VCaP (cell line): ENCODE measurements at regions not wholly inside any gene's neighbourhood (a gene's known extent, or its start where the extent isn't known, plus 50 kb on each side); places are given as distances from the start of the nearest gene placed in this dataset.
A peak's percentile ranks its signal among the peaks of the same experiment; 100 is the strongest.

Experiments
- H3K27ac ChIP-seq: fragments of 450-650 bp; 2 replicates; pipeline ENCODE4 v1.5.1; 2017
- TF ChIP-seq, protein P1 (sequence below): fragments of 450-650 bp; conservative IDR thresholded peaks from 2 replicates; pipeline ENCODE4 v1.5.1; 2017; ENCODE audit warnings: mild to moderate bottlenecking, moderate library complexity

DNA sequence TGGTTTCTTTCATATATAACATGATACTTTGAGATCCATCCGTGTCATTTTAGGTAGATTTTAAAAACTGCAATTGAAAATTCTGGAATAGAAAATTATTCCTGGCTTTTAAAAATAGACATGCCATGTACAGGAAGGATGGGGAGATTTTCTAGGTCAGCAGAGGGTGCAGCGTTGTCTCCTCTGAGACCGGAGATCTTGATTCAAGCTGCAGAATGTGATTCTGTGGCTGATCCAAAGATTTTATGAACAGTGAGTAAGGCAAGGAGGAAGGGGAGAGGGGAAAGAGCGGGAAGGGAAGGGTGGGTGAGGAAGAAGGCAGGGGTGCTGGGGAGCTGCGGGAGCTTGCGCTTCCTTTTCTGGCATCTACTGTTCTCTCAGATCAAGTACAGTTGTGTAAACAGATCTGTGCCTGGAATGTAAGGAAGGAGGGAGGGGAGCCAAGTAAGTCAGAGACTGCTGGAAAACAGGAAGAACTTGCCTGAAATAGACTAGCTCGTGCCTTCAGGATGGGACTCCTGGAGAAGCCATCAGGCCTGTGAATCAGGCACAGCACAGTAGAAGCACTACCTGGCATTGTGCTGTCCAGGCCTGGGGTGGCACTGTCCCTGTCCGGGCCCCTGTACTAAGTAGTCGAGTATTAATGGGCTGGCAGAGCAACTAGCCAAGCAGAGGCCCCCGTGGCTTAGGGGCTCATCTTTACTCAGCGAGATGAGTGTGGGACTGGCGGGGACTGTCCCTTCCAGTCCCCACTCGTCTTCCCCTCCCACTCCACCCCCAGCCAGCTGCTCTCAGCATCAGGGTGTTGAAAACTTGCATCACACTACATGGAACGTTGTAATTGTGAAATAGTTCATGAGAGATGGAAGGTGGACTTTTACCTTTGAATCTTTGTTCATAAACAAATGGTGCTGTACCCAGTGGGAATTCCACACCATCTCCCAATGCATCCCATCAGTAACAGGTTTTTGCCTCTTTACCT is 163.5 kb downstream of the UXS1 start:
- TF ChIP-seq, protein P1, sequence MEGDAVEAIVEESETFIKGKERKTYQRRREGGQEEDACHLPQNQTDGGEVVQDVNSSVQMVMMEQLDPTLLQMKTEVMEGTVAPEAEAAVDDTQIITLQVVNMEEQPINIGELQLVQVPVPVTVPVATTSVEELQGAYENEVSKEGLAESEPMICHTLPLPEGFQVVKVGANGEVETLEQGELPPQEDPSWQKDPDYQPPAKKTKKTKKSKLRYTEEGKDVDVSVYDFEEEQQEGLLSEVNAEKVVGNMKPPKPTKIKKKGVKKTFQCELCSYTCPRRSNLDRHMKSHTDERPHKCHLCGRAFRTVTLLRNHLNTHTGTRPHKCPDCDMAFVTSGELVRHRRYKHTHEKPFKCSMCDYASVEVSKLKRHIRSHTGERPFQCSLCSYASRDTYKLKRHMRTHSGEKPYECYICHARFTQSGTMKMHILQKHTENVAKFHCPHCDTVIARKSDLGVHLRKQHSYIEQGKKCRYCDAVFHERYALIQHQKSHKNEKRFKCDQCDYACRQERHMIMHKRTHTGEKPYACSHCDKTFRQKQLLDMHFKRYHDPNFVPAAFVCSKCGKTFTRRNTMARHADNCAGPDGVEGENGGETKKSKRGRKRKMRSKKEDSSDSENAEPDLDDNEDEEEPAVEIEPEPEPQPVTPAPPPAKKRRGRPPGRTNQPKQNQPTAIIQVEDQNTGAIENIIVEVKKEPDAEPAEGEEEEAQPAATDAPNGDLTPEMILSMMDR: no peak
- peak overlapping the region; percentile 77 for H3K27ac ChIP-seq

DNA sequence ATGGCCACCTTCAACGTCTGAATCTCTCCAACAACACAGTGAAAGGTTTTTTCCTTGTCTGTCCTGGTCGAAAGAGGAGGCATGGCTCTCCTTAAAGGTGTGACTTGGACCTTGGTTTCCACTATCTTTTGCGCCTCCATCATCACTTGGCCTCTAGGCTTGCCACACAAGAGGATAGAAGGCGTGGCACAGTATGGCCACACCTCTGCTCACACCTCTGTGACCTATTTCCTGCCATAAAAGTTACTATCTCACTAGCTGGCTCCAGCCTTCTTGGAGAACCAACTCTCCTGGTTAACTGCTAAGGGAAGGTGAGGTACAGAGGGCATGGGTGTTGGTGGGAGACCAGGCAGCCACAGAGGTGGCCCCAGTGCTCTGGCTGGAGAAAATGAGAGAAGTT is 165.9 kb downstream of the UXS1 start:
- no peak overlapping the region for H3K27ac ChIP-seq
- TF ChIP-seq, protein P1: no peak

DNA sequence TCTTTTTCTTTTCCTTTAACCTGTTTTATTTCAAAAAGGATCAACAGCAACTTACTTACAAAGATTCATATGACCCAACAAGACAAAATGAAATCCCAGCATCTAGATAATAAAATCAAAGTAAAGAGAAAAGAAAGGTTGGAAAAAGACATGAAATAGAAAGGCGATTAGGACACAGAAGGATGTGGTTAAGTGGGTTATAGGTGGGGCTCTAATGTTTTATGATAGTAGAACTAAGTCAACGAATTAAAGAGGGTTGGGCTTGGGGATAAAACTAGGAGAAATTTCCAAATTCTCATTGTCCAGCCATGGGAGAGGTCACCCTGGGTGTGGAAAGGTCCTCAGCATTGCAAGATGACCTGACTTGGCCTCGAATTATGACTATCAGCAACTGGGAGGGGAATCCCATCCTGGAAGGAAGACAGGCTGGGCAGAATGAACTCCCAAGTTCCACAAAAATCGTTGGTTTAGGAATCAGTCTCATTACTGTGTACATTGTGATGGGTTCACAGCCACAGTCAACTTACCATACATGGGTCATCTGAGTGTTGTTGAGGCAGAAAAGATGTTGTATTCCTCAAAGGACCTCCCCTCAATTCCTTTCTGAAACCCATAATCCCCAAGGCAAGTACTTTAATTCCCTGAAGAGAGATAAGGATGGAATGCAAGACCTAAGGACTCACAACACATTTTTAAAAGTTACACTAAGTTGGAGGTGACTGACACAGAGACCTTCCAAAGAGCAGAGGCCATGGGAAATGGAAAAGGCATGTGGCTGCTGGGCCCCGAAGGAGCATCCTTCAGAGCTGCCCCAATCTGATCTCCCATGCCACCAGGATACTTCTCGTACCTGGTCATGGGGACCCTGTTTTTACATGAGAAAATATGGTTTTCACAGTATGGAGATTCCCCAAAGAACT is 167.6 kb downstream of the UXS1 start:
- no peak overlapping the region for H3K27ac ChIP-seq
- TF ChIP-seq, protein P1: no peak

DNA sequence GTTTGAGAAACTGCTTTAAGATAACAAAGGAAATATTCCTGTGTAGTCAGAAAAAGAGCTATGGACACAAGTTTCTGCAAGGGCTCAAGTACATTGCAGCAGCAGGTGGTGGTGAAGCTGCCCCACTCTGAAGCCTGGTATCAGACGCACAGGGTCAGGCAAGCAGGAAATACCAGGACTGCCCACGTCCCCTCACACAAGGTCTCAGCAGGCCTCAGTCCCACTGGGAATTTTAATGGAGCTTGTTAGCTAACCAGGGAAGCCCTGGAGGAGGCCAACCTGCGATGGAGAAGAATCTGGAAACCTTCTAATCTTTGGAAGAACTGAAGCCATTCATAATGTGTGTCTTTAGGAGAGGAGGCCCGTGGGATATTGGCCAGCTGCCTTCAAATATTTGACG is 168.3 kb downstream of the UXS1 start:
- no peak overlapping the region for H3K27ac ChIP-seq
- TF ChIP-seq, protein P1: no peak

DNA sequence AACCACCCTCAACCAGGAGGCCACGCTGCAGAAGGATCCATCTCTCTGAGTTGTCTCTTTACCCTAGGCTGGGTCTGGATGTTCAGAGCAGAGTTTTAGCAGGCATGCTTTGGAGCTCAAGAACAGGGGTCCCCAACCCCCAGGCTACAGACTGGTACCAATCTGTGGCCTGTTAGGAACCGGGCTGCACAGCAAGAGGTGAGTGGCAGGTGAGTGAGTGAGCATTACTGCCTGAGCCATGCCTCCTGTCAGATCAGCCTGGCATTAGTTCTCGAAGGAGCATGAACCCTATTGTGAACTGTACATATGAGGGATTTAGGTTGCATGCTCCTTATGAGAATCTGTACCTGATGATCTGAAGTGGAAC is 172.5 kb downstream of the UXS1 start:
- TF ChIP-seq, protein P1: no peak
- no peak overlapping the region for H3K27ac ChIP-seq

DNA sequence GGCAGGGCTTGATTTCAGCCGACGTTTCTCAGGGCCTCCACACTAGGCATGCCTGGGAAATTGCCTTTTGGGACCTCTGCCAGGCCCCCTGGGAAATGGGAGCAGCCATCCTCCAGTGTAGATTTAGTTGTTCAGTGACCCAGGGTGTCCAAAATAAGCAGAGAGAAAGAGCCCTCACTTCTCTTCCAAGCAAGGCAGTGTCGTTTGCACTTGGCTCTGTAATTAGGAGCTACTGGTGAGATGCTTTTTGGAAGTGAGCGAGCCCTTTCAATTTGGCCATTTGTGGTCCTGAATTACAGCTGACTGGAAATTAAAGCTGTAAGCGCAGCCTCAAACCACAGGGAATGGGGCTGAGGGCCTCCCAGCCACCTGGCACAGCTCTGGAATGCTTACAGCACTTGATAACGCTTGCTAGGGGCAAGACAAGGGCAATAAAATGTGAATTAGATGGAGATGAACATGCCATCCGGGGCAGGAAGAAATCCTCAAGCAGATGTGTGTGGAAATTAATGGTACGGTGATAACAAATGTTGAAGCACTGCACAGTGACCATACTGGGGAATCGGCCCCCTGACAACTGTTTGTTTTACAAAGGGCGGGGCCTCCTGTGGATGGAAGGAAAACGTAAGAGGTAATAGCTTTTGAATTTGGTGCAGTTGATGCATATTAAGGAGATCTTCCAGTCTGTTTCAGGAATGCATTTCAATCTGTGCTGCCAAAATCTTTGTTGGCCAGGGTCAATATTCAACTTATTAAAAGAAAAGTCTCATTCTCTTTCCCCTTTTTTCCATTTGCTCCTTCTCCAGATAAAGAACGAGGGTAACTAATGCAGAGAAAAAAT is 173.1 kb downstream of the UXS1 start:
- TF ChIP-seq, protein P1: no peak
- no peak overlapping the region for H3K27ac ChIP-seq
